Choroid plexus epithelial cell (primary cell): ENCODE measurements at regions not wholly inside any gene's neighbourhood (a gene's known extent, or its start where the extent isn't known, plus 50 kb on each side); places are given as distances from the start of the nearest gene placed in this dataset.

ENCODE experiments used
- DNase-seq: peaks from one replicate; pipeline ENCODE4 v3.0.0-alpha.2; 2010; ENCODE audit warnings: low read depth
- H3K4me3 ChIP-seq: 2 replicates; pipeline ENCODE4 v1.5.1; 2011; ENCODE audit warnings: low read depth, mild to moderate bottlenecking, control low read depth, low read length, moderate library complexity
- TF ChIP-seq, protein P1 (sequence below): conservative IDR thresholded peaks from 2 replicates; pipeline ENCODE4 v1.5.1; 2011; ENCODE audit warnings: low read depth, mild to moderate bottlenecking, control low read depth, inconsistent platforms, low read length, moderate library complexity

DNA sequence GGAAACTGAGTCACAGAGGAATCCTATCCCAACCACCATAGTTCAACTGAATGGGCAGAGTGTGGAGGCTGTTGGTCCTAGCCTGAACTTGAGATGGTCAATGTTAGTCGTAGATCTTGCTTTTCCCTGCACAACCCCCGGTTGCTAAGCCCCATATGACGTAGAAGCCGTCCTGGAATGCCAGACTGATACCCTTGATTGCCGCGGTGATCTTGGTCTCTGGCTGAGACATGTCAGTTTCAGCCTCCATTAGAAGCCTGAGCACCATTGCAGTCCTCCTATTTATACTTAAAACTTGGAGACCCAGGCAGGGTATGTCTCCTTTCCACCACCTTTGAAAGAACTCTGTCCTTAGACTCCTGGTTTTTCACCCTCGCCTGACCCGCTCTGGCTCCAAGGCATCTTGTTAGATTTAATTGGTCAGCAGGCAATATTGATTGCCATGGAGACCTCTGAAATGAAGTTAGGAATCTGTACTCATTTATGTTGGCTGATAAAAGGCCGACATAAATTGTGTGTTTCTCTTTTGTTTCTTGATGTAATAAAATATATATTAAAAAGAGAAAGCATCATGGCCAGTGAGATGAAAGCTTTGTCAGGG is 53.4 kb downstream of the RPLP1 start:
- TF ChIP-seq, protein P1, sequence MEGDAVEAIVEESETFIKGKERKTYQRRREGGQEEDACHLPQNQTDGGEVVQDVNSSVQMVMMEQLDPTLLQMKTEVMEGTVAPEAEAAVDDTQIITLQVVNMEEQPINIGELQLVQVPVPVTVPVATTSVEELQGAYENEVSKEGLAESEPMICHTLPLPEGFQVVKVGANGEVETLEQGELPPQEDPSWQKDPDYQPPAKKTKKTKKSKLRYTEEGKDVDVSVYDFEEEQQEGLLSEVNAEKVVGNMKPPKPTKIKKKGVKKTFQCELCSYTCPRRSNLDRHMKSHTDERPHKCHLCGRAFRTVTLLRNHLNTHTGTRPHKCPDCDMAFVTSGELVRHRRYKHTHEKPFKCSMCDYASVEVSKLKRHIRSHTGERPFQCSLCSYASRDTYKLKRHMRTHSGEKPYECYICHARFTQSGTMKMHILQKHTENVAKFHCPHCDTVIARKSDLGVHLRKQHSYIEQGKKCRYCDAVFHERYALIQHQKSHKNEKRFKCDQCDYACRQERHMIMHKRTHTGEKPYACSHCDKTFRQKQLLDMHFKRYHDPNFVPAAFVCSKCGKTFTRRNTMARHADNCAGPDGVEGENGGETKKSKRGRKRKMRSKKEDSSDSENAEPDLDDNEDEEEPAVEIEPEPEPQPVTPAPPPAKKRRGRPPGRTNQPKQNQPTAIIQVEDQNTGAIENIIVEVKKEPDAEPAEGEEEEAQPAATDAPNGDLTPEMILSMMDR, result no peak
- H3K4me3 ChIP-seq, result no peak overlapping the region
- DNase-seq, result no peak

DNA sequence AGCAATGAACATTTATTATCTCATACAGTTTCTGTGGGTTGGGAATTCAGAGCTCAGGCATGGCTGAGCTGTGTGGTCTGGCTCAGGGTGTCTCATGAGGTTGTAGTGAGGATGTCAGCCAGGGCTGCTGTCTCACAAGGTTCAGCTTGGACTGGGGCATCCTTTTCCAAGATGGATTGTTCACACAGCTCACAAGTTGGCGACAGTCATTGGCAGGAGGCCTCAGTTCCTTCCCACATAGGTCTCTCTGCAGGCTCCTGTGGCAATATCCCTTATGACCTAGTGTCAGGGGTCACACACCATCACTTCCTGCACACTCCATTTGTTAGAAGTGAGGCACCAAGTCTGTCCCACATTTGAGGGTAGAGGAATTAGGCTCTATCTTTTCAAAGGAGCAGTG is 56.0 kb downstream of the RPLP1 start:
- TF ChIP-seq, protein P1, result no peak

DNA sequence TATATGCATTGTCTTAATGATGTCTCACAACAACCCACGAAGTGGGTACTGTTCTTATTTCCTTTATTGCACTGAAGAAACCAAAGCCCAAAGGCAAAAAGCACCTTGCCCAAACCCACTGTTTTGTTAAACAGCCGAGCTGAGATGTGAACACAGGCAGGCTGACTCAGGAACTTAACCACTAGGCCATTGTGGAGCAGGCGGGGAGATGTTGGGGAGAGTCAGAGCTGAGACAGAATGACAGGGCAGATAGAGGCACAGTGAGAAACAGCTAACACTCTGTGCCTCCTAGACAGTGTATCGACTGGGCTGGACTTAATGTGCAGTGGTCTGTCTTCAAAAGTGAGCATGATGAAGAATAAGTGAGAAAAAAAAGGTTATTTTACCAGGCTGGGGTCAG is 56.5 kb downstream of the RPLP1 start:
- H3K4me3 ChIP-seq, result no peak overlapping the region
- DNase-seq, result no peak
- TF ChIP-seq, protein P1, result no peak

More for the DNA sequence above, 56.0 kb downstream of the RPLP1 start:
- no peak for DNase-seq
- no peak overlapping the region for H3K4me3 ChIP-seq

DNA sequence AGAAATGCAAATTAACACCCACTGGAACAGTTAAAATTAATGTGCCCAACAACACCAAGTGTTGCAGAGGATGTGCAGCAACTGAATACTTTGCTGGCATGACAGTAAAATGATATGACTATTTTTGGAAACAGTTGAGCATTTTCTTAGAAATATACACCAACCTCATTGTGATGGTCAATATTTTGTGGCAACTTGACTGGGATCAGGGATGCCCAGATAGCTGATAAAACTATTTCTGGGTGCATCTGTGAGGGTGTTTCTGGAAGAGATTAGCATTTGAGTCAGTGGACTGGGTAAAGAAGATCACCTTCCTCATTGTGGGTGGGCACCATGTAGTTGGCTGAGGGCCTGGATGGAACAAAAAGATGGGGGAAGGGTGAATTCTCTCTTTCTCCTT is 57.9 kb downstream of the RPLP1 start:
- H3K4me3 ChIP-seq, result no peak overlapping the region
- TF ChIP-seq, protein P1, result no peak
- no peak for DNase-seq

DNA sequence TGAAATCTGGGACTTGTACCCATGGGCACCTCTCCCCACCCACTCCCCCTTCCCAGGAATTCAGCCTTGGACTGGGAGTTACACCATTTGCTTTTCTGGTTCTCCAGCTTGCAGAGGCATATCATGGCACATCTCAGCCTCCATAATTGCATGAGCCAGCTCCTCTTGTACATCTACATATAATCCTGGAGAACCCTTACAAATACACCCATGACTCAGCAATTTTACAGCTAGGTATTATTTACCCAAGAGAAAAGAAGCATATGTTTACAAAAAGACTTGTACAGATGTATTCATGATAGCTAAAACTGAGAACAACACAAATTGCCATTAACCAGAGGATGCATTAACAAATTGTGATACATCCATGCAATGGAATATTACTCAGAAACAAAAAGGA is 58.4 kb downstream of the RPLP1 start:
- no peak for DNase-seq
- TF ChIP-seq, protein P1, result no peak
- no peak overlapping the region for H3K4me3 ChIP-seq

DNA sequence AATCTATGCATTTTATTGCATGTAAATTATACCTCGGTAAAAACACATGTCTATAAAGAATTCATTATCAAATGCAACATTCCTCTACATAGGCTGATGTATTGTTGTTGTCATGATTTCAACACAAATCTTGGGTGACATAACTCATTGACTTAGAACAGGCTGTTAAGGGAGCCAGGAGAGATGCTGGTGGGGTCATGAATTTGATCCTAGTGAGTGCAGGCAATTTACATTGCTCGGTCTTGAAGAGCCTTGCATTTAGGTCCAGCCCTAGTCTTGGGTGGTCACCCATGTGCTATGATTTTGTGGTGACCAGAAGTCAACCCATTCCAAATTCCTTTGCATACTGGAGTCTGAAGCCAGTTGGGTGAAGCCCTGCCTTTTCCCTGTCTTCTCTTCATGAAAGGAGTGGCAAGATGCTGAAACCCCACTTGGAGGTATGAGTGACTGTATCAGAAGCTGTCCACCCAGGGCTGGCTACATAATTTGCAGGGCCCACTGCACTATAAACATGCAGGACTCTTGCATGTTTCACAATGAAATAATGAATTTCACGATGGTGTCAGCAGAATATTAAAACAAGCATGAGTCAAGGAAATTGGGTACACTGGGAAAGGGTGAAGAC is 59.2 kb downstream of the RPLP1 start:
- H3K4me3 ChIP-seq, result no peak overlapping the region
- TF ChIP-seq, protein P1, result no peak
- DNase-seq, result no peak

DNA sequence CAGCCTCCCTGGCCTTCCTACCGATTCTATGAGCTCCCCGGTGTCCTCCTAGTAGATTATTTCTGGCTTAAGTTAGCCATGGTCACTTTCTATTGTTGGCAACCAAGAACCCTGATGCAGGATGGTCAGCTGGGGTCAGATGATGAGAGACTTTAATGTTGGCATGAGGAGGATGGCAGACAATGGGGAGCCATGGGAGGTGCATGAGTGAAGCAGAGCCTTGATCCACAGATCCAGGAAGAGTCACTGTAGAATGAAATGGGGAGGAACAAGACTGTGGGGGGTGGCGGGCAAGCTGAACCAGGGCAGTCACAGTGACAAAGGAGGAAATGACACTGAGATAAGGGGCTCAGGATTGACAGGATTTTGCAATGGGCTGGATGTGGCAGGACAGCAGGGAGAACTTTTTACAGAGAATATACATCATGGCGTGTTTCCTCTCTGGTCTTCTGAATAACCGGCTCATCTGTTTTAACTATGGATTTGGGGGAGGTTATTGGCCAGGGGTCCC is 60.9 kb downstream of the RPLP1 start:
- DNase-seq, result no peak
- no peak overlapping the region for H3K4me3 ChIP-seq
- TF ChIP-seq, protein P1, result no peak
